GM12878 (cell line): ENCODE measurements at regions not wholly inside any gene's neighbourhood (a gene's known extent, or its start where the extent isn't known, plus 50 kb on each side); places are given as distances from the start of the nearest gene placed in this dataset.

Experiments
- ATAC-seq: fragments of 200-7000 bp; cut with Tn5 transposase; 3 replicates; pipeline ENCODE4 v1.9.1; 2020; ENCODE audit warnings: mild to moderate bottlenecking, moderate library complexity
- BruUV-seq: library from RNA; stranded (reverse); fragments of 400-500 nt; replicated peaks from 2 replicates; lab custom pipeline; 2021; lab: Mats Ljungman, UMichigan
- CTCF ChIA-PET: fragments of 300-600 bp; sonication (Branson Sonifier 250); formaldehyde crosslinking; extraction: SDS; loops from one replicate; lab custom pipeline; 2021; ENCODE audit warnings: inconsistent platforms; lab: Yijun Ruan, JAX
- POLR2A ChIA-PET: fragments of 350-600 bp; formaldehyde crosslinking; extraction: SDS; loops from one replicate; lab custom pipeline; 2021; ENCODE audit warnings: inconsistent platforms; lab: Charles Lee
- RAD21 ChIA-PET: fragments of 300-600 bp; sonication (Branson Sonifier 250); formaldehyde crosslinking; loops from one replicate; lab custom pipeline; 2023; ENCODE audit warnings: antibody characterized with exemption; ENCODE audit not compliant: unreplicated experiment; lab: Charles Lee
- SMC1A ChIA-PET: fragments of 300-600 bp; sonication (Branson Sonifier 250); formaldehyde crosslinking; loops from one replicate; lab custom pipeline; 2023; ENCODE audit not compliant: unreplicated experiment, uncharacterized antibody; lab: Charles Lee
- DNase-seq: peaks from one replicate; pipeline ENCODE4 v3.0.0-alpha.2; 2011; ENCODE audit warnings: low read depth, low spot score
- FAIRE-seq: peaks from 3 replicates; lab custom pipeline; 2011; peaks lifted over from hg19 to GRCh38; lab: Jason Lieb, UNC
- H2AFZ ChIP-seq: 2 replicates; pipeline ENCODE4 v1.6.0; 2011; ENCODE audit warnings: low read depth, low read length, control low read depth; ENCODE audit not compliant: control insufficient read depth
- H3K27ac ChIP-seq: 2 replicates; pipeline ENCODE4 v1.5.1; 2011; ENCODE audit warnings: control low read depth; ENCODE audit not compliant: control insufficient read depth, insufficient read depth
- H3K27me3 ChIP-seq, 2 experiments: replicated peaks in 1 of 2; 2 replicates each; pipeline versions ENCODE4 v1.6.0 to v1.6.1; 2011; ENCODE audit warnings: low read length in 1 of 2; ENCODE audit not compliant: control insufficient read depth in 2 of 2, insufficient read depth in 2 of 2
- H3K36me3 ChIP-seq, 2 experiments: 2 replicates each; pipeline ENCODE4 v1.5.1; 2011; ENCODE audit warnings: low read length in 1 of 2; ENCODE audit not compliant: control insufficient read depth in 2 of 2, insufficient read depth in 2 of 2
- H3K4me1 ChIP-seq: 2 replicates; pipeline ENCODE4 v1.6.1; 2011; ENCODE audit warnings: mild to moderate bottlenecking, low read length, moderate library complexity, mixed read lengths; ENCODE audit not compliant: control insufficient read depth, insufficient read depth
- H3K4me2 ChIP-seq: 2 replicates; pipeline ENCODE4 v1.6.0; 2011; ENCODE audit warnings: control low read depth; ENCODE audit not compliant: control insufficient read depth, insufficient read depth
- H3K4me3 ChIP-seq: fragments of 200-600 bp; sonication (generic); 2 replicates; pipeline ENCODE4 v1.5.1; 2016
- H3K79me2 ChIP-seq: 2 replicates; pipeline ENCODE4 v1.6.0; 2011; ENCODE audit warnings: low read length; ENCODE audit not compliant: control insufficient read depth, insufficient read depth
- H3K9ac ChIP-seq: 2 replicates; pipeline ENCODE4 v1.8.0; 2011; ENCODE audit warnings: low read length, control low read depth, mixed read lengths; ENCODE audit not compliant: control insufficient read depth, insufficient read depth
- H3K9me3 ChIP-seq: replicated peaks from 3 replicates; pipeline ENCODE4 v1.5.1; 2011; ENCODE audit warnings: mild to moderate bottlenecking, low read length; ENCODE audit not compliant: control insufficient read depth, insufficient read depth
- H4K20me1 ChIP-seq: 2 replicates; pipeline ENCODE4 v1.6.0; 2011; ENCODE audit not compliant: control insufficient read depth, insufficient read depth
- KDM1A ChIP-seq: fragments of 200-600 bp; sonication (generic); IDR thresholded peaks from 2 replicates; pipeline ENCODE4 v1.6.1; 2016; ENCODE audit warnings: borderline replicate concordance
- KLF5 ChIP-seq: fragments of 450-650 bp; IDR thresholded peaks from 2 replicates; pipeline ENCODE4 v1.6.1; 2014; ENCODE audit warnings: mild to moderate bottlenecking; ENCODE audit not compliant: partially characterized antibody
- PAX5 ChIP-seq: IDR thresholded peaks from 2 replicates; pipeline ENCODE4 v1.6.1; 2011; ENCODE audit warnings: low read depth, low read length, borderline replicate concordance
- TARDBP ChIP-seq: IDR thresholded peaks from 2 replicates; pipeline ENCODE4 v1.6.1; 2016; ENCODE audit warnings: borderline replicate concordance
- TCF12 ChIP-seq: IDR thresholded peaks from 2 replicates; pipeline ENCODE4 v1.6.1; 2011; ENCODE audit warnings: low read depth, mild to moderate bottlenecking, low read length
- YBX1 ChIP-seq: fragments of 450-650 bp; IDR thresholded peaks from 2 replicates; pipeline ENCODE4 v1.6.1; 2016; ENCODE audit warnings: antibody characterized with exemption
- ZNF274 ChIP-seq: IDR thresholded peaks from one replicate; pipeline ENCODE4 v1.8.0; 2011; ENCODE audit not compliant: insufficient read length, insufficient read depth
- whole genome bisulfite sequencing: methylation state at CpG from one replicate; pipeline ENCODE4 v1.1.6; 2016; ENCODE audit warnings: low lambda C conversion rate; ENCODE audit not compliant: insufficient replicate concordance, insufficient coverage; ENCODE audit errors: missing lambda C conversion rate; 5-methylcytosine and 5-hydroxymethylcytosine counted together
- in situ Hi-C: fragments of 300-500 bp; cut with MboI; formaldehyde crosslinking; loops from 9 replicates; pipeline ENCODE4 v1.14.3; 2018; ENCODE audit warnings: mixed read lengths
- intact Hi-C: fragments of 100-400 bp; cut with micrococcal nuclease; formaldehyde crosslinking; loops from one replicate; pipeline ENCODE4 v1.14.2; 2022; ENCODE audit not compliant: unreplicated experiment
- TF ChIP-seq, protein P1 (sequence below): IDR thresholded peaks from 2 replicates; pipeline ENCODE4 v1.6.1; 2012; ENCODE audit warnings: low read length, inconsistent platforms
- TF ChIP-seq, protein P2 (sequence below): fragments of 150-350 bp; IDR thresholded peaks from 2 replicates; pipeline ENCODE4 v1.6.1; 2016; ENCODE audit warnings: low read depth, low read length
- TF ChIP-seq, protein P3 (sequence below): fragments of 450-650 bp; IDR thresholded peaks from 2 replicates; pipeline ENCODE4 v1.6.1; 2018; ENCODE audit warnings: mild to moderate bottlenecking, low read depth, moderate library complexity; ENCODE audit not compliant: partially characterized antibody

DNA sequence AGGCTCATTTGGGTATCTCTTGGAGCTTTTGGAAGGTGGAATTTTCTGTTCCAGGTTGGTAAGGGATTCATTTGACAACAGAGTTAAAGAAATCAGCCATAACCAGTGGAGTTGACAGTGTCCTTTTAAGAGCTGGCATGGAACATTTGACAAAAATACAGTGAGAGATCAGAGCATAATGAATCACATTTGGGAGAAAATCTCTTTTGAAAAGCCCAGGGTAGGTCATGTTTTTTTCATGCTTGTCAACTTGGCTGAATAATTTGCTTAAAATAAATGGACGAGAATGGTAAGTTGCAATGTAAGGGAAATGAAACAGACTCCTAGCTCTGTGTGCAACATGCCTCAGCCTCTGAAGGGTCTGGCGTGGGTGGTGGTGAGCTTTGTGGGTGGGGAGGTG is 235.3 kb upstream of the N4BP1 start:
- no peak overlapping the region for H3K9ac ChIP-seq
- POLR2A ChIA-PET, result no interaction called here
- TF ChIP-seq, protein P1, sequence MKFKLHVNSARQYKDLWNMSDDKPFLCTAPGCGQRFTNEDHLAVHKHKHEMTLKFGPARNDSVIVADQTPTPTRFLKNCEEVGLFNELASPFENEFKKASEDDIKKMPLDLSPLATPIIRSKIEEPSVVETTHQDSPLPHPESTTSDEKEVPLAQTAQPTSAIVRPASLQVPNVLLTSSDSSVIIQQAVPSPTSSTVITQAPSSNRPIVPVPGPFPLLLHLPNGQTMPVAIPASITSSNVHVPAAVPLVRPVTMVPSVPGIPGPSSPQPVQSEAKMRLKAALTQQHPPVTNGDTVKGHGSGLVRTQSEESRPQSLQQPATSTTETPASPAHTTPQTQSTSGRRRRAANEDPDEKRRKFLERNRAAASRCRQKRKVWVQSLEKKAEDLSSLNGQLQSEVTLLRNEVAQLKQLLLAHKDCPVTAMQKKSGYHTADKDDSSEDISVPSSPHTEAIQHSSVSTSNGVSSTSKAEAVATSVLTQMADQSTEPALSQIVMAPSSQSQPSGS, result no peak
- TF ChIP-seq KDM1A, result no peak
- no peak for TF ChIP-seq ZNF274
- no peak for TF ChIP-seq TCF12
- TF ChIP-seq TARDBP, result no peak
- TF ChIP-seq, protein P2, sequence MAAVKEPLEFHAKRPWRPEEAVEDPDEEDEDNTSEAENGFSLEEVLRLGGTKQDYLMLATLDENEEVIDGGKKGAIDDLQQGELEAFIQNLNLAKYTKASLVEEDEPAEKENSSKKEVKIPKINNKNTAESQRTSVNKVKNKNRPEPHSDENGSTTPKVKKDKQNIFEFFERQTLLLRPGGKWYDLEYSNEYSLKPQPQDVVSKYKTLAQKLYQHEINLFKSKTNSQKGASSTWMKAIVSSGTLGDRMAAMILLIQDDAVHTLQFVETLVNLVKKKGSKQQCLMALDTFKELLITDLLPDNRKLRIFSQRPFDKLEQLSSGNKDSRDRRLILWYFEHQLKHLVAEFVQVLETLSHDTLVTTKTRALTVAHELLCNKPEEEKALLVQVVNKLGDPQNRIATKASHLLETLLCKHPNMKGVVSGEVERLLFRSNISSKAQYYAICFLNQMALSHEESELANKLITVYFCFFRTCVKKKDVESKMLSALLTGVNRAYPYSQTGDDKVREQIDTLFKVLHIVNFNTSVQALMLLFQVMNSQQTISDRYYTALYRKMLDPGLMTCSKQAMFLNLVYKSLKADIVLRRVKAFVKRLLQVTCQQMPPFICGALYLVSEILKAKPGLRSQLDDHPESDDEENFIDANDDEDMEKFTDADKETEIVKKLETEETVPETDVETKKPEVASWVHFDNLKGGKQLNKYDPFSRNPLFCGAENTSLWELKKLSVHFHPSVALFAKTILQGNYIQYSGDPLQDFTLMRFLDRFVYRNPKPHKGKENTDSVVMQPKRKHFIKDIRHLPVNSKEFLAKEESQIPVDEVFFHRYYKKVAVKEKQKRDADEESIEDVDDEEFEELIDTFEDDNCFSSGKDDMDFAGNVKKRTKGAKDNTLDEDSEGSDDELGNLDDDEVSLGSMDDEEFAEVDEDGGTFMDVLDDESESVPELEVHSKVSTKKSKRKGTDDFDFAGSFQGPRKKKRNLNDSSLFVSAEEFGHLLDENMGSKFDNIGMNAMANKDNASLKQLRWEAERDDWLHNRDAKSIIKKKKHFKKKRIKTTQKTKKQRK, result no peak
- no peak for TF ChIP-seq KLF5
- no peak for TF ChIP-seq PAX5
- TF ChIP-seq, protein P3, sequence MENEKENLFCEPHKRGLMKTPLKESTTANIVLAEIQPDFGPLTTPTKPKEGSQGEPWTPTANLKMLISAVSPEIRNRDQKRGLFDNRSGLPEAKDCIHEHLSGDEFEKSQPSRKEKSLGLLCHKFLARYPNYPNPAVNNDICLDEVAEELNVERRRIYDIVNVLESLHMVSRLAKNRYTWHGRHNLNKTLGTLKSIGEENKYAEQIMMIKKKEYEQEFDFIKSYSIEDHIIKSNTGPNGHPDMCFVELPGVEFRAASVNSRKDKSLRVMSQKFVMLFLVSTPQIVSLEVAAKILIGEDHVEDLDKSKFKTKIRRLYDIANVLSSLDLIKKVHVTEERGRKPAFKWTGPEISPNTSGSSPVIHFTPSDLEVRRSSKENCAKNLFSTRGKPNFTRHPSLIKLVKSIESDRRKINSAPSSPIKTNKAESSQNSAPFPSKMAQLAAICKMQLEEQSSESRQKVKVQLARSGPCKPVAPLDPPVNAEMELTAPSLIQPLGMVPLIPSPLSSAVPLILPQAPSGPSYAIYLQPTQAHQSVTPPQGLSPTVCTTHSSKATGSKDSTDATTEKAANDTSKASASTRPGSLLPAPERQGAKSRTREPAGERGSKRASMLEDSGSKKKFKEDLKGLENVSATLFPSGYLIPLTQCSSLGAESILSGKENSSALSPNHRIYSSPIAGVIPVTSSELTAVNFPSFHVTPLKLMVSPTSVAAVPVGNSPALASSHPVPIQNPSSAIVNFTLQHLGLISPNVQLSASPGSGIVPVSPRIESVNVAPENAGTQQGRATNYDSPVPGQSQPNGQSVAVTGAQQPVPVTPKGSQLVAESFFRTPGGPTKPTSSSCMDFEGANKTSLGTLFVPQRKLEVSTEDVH, result no peak
- no peak for TF ChIP-seq YBX1
- no peaks in the 10 kb centered on the region for H4K20me1 ChIP-seq
- DNase-seq, result no peak
- no peak overlapping the region for H2AFZ ChIP-seq
- CTCF ChIA-PET, result interaction anchor here (1.4 kb wide), 1 partner anchor 31 kb away, joined by 3 read pairs; no protein-coding TSS in a partner anchor
- no peak for FAIRE-seq
- H3K4me1 ChIP-seq, result no peaks in the 10 kb centered on the region
- SMC1A ChIA-PET, result interaction anchor here (1.0 kb wide), 1 partner anchor 13 kb away, joined by 3 read pairs; no protein-coding TSS in a partner anchor
- no peaks in the 10 kb centered on the region for H3K27me3 ChIP-seq
- intact Hi-C loops, result no loop called here
- H3K79me2 ChIP-seq, result no peaks in the 10 kb centered on the region
- no TSS peak for BruUV-seq
- no peak overlapping the region for H3K27ac ChIP-seq
- no peak overlapping the region for H3K4me3 ChIP-seq
- no peaks in the 10 kb centered on the region for H3K36me3 ChIP-seq
- in situ Hi-C loops, result no loop called here
- no peak overlapping the region for H3K4me2 ChIP-seq
- WGBS, result 0% methylated on average over 2 of the region's 2 CpGs
- ATAC-seq, result no peak
- no peaks in the 10 kb centered on the region for H3K9me3 ChIP-seq
- RAD21 ChIA-PET, result no interaction called here
